ENCODE measurements at regions not wholly inside any gene's neighbourhood (a gene's known extent, or its start where the extent isn't known, plus 50 kb on each side); places are given as distances from the start of the nearest gene placed in this dataset.
A peak's percentile ranks its signal among the peaks of the same experiment; 100 is the strongest.

DNA sequence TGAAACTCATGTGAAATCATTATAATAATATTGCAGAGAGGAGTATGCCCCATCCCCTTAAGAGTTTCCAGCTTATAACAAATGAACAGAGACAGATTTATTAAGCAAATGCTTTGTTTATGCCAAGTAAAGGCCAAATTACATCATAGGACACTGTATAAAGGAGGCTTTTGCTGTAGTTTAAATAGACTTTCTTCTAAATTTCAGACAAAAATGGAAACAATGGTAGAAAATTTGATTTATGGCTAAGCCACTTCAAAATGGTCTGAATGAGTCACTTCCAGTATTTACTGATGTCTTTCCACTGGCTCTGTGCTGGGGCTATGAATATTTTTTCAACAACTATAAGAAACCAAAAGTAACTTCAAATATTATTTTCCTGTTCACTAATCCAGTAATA is 81.1 kb upstream of the ST6GALNAC5 start:
- H3K9ac ChIP-seq (ENCODE audit: low read length in 3 of 3), result no peak overlapping the region
- DNase-seq, result peak in 1 of 5 donors; percentile 13
- H3K4me3 ChIP-seq (ENCODE audit: low read length in 3 of 3), result no peak overlapping the region
- no peaks in the 10 kb centered on the region for H3K9me3 ChIP-seq (ENCODE audit: control insufficient read depth in 2 of 3, insufficient read depth in 1 of 3, low read length in 3 of 3)
- H3K27me3 ChIP-seq (ENCODE audit: control insufficient read depth, insufficient read depth, low read length), result no peaks in the 10 kb centered on the region
- FAIRE-seq, result no peak
- H3K36me3 ChIP-seq (ENCODE audit: control insufficient read depth in 2 of 3, insufficient read depth in 3 of 3, low read length in 3 of 3), result no peaks in the 10 kb centered on the region
- no peak overlapping the region for H3K27ac ChIP-seq (ENCODE audit: low read depth in 2 of 2, low read length in 2 of 2)
- no peak for TF ChIP-seq CTCF (IDR thresholded peaks at IDR 0.05; ENCODE audit: borderline replicate concordance, extremely low read depth, insufficient read depth)
- H3K4me1 ChIP-seq (ENCODE audit: control insufficient read depth in 2 of 3, insufficient read depth in 2 of 3, low read depth in 1 of 3, low read length in 3 of 3), result no peaks in the 10 kb centered on the region
- intact Hi-C loops (cut with DNase I), result no loop called here

- H3K27me3 ChIP-seq (ENCODE audit: control insufficient read depth, insufficient read depth, low read length), result no peaks in the 10 kb centered on the region
- DNase-seq, result peak in 1 of 5 donors; percentile 7
- no peak overlapping the region for H3K4me3 ChIP-seq (ENCODE audit: low read length in 3 of 3)
- H3K9me3 ChIP-seq (ENCODE audit: control insufficient read depth in 2 of 3, insufficient read depth in 1 of 3, low read length in 3 of 3), result no peaks in the 10 kb centered on the region
- no peak overlapping the region for H3K27ac ChIP-seq (ENCODE audit: low read depth in 2 of 2, low read length in 2 of 2)
- H3K9ac ChIP-seq (ENCODE audit: low read length in 3 of 3), result no peak overlapping the region
- intact Hi-C loops (cut with DNase I), result no loop called here
- no peak for FAIRE-seq
- no peaks in the 10 kb centered on the region for H3K36me3 ChIP-seq (ENCODE audit: control insufficient read depth in 2 of 3, insufficient read depth in 3 of 3, low read length in 3 of 3)
- H3K4me1 ChIP-seq (ENCODE audit: control insufficient read depth in 2 of 3, insufficient read depth in 2 of 3, low read depth in 1 of 3, low read length in 3 of 3), result no peaks in the 10 kb centered on the region
- no peak for TF ChIP-seq CTCF (IDR thresholded peaks at IDR 0.05; ENCODE audit: borderline replicate concordance, extremely low read depth, insufficient read depth)
Observed at GRCh38 chr1:76793594-76793993, 73.7 kb upstream of the ST6GALNAC5 start.

- Histone ChIP-seq H3K4me1 (ENCODE audit: control insufficient read depth in 2 of 3, insufficient read depth in 2 of 3, low read depth in 1 of 3, low read length in 3 of 3) (no peaks in the 10 kb centered on the region), H3K9ac (ENCODE audit: low read length in 3 of 3) (no peak overlapping the region), H3K36me3 (ENCODE audit: control insufficient read depth in 2 of 3, insufficient read depth in 3 of 3, low read length in 3 of 3) (no peaks in the 10 kb centered on the region), H3K4me3 (ENCODE audit: low read length in 3 of 3) (no peak overlapping the region), H3K9me3 (ENCODE audit: control insufficient read depth in 2 of 3, insufficient read depth in 1 of 3, low read length in 3 of 3) (no peaks in the 10 kb centered on the region), H3K27me3 (ENCODE audit: control insufficient read depth, insufficient read depth, low read length) (no peaks in the 10 kb centered on the region), H3K27ac (ENCODE audit: low read depth in 2 of 2, low read length in 2 of 2) (no peak overlapping the region)
- DNase-seq (no peak), FAIRE-seq (no peak)
- intact Hi-C loops (cut with DNase I), result no loop called here
- TF ChIP-seq CTCF (IDR thresholded peaks at IDR 0.05; ENCODE audit: borderline replicate concordance, extremely low read depth, insufficient read depth), result no peak
Observed at GRCh38 chr1:76799700-76800099, 67.6 kb upstream of the ST6GALNAC5 start.

GRCh38 chr1:76802094-76802493 is 65.2 kb upstream of the ST6GALNAC5 start:
- H3K4me1 ChIP-seq (ENCODE audit: control insufficient read depth in 2 of 3, insufficient read depth in 2 of 3, low read depth in 1 of 3, low read length in 3 of 3), result no peaks in the 10 kb centered on the region
- H3K4me3 ChIP-seq (ENCODE audit: low read length in 3 of 3), result no peak overlapping the region
- no peak overlapping the region for H3K27ac ChIP-seq (ENCODE audit: low read depth in 2 of 2, low read length in 2 of 2)
- FAIRE-seq (no peak), DNase-seq (no peak)
- no peak overlapping the region for H3K9ac ChIP-seq (ENCODE audit: low read length in 3 of 3)
- H3K9me3 ChIP-seq (ENCODE audit: control insufficient read depth in 2 of 3, insufficient read depth in 1 of 3, low read length in 3 of 3), result no peaks in the 10 kb centered on the region
- intact Hi-C loops (cut with DNase I), result no loop called here
- H3K27me3 ChIP-seq (ENCODE audit: control insufficient read depth, insufficient read depth, low read length), result no peaks in the 10 kb centered on the region
- no peak for TF ChIP-seq CTCF (IDR thresholded peaks at IDR 0.05; ENCODE audit: borderline replicate concordance, extremely low read depth, insufficient read depth)
- H3K36me3 ChIP-seq (ENCODE audit: control insufficient read depth in 2 of 3, insufficient read depth in 3 of 3, low read length in 3 of 3), result no peaks in the 10 kb centered on the region
